GM21529 (cell line): ENCODE measurements at regions not wholly inside any gene's neighbourhood (a gene's known extent, or its start where the extent isn't known, plus 50 kb on each side); places are given as distances from the start of the nearest gene placed in this dataset.

ENCODE experiments used
- ATAC-seq: cut with Tn5 transposase; IDR thresholded peaks from one replicate; pipeline ENCODE4 v1.9.1; 2021; ENCODE audit not compliant: unreplicated experiment

- ATAC-seq: no peak
Observed at GRCh38 chr10:131700032-131700431, 200.8 kb upstream of the PPP2R2D start.

GRCh38 chr10:131700506-131700905 lies 200.3 kb upstream of the PPP2R2D start:
- no peak for ATAC-seq

- no peak for ATAC-seq
Observed at GRCh38 chr10:131701131-131701947, 199.5 kb upstream of the PPP2R2D start.

- no peak for ATAC-seq
Observed at GRCh38 chr10:131702531-131703356, 198.1 kb upstream of the PPP2R2D start.

GRCh38 chr10:131703541-131703940 lies 197.3 kb upstream of the PPP2R2D start:
- ATAC-seq: no peak

GRCh38 chr10:131703941-131704340 lies 196.9 kb upstream of the PPP2R2D start:
- ATAC-seq: no peak

GRCh38 chr10:131706476-131706875 lies 194.3 kb upstream of the PPP2R2D start:
- no peak for ATAC-seq

- no peak for ATAC-seq
Observed at GRCh38 chr10:131706952-131707351, 193.9 kb upstream of the PPP2R2D start.

- no peak for ATAC-seq
Observed at GRCh38 chr10:131708225-131708880, 192.5 kb upstream of the PPP2R2D start.

GRCh38 chr10:131710142-131710861 lies 190.5 kb upstream of the PPP2R2D start:
- ATAC-seq: no peak

- ATAC-seq: no peak
Observed at GRCh38 chr10:131722121-131722520, 178.7 kb upstream of the PPP2R2D start.

- ATAC-seq: no peak
Observed at GRCh38 chr10:131722525-131723264, 178.1 kb upstream of the PPP2R2D start.

GRCh38 chr10:131723297-131724168 lies 177.3 kb upstream of the PPP2R2D start:
- no peak for ATAC-seq

- no peak for ATAC-seq
Observed at GRCh38 chr10:131724169-131724545, 176.7 kb upstream of the PPP2R2D start.

GRCh38 chr10:131724891-131725580 lies 175.8 kb upstream of the PPP2R2D start:
- ATAC-seq: no peak

GRCh38 chr10:131725581-131726069 lies 175.2 kb upstream of the PPP2R2D start:
- ATAC-seq: no peak

- no peak for ATAC-seq
Observed at GRCh38 chr10:131726076-131726880, 174.5 kb upstream of the PPP2R2D start.

- no peak for ATAC-seq
Observed at GRCh38 chr10:131726967-131727366, 173.8 kb upstream of the PPP2R2D start.
